NCI-H748 (cell line): ENCODE measurements at regions not wholly inside any gene's neighbourhood (a gene's known extent, or its start where the extent isn't known, plus 50 kb on each side); places are given as distances from the start of the nearest gene placed in this dataset.

Experiments used
- DNase-seq: peaks from one replicate; lab custom pipeline; 2025; ENCODE audit not compliant: unreplicated experiment; lab: John Stamatoyannopoulos, UW

DNA sequence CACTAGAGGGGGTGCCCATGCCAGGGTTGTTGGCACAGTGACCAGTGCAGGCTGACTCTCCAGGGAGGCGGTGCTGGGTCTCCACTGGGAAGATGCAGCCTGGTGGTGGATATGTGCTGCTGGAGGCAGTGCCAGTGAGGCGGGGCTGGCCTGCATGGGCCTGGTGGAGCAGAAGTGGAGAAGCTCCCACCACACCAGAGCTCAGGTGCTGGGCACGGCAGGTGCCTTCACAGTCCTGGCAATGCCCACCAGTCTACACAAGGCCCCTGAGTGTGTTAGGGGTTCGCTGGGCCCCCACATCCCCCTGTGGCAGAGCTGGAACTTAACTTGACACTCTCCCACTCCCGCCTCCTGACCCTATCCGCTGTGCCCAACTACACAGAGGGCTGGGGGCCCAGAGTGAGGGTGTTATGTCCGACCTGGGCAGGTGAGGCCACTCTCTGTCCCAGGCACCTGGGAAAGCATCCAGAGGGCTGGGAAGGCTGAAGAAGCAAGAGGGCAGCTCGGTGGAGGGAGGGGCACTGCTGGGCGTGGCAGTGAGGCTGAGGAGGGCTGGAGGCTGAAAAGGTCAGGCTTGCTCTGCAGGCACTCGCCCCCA is 102.4 kb upstream of the B3GAT1 start:
- no peak for DNase-seq

DNA sequence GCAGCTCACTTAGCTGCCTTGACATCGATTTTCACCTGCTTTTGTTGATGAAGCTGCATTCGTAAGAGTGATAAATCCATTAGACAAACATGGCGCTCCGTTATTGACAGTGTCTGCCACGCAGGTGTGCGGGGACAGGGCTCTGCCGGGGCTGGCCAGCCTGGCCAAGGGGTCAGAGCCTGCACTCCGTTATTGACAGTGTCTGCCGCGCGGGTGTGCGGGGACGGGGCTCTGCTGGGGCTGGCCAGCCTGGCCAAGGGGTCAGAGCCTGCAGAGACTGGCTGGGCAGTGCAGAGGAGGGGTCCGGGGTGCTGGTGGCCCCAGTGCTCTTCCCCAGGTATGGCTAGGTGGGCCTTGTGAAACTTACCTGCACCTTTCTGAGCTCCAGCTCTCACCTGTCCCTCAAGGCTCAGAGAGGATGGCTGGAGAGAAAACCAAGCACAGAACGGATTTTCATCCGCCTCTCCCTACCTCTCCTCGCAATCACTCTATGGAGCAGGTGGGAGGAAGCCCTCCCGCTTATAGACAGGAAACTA is 101.6 kb upstream of the B3GAT1 start:
- DNase-seq, result no peak

DNA sequence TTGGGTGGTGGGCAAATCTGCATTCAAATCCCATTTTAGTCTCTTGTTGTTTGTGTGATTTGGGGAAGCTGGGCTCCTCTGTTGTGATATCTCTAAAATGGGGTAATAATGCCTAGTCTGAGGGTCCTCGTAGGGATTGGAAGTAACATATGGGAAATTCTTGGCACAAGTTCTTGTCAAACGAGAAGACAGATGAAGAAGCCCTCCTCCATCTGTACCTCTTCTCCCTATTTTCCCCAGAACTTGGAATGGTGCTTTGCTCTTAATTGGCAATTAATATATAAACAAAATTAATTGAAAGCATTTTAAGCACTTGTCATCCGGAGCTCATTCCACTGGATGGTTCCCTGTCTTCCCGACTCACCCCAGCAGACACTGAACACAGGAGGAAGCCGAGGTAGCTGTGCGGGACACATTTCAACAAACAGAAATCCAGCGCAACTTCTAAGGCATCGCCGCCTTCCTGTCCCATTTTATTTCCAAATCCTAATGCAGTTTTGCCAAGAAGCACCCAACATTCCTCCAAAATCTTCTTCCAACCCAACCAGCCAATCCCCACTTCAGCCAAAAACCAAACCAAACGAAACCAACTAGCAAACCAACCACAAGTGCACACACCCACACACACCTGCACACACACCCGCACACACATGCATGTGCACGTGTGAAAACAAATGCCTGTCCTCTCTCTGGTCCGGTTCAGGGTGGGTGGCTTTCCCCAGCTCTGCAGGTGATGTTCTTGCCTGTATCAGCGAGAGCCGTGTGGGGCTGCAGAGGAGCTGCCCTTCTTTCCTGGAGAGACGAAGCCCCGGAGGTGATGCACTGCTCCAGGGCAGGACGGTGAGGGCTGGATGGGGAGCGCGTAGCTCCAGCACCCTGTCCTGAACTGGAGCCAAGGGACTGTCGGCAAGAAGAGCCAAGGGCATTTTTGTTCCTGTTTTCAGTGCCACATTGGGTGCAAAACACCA is 100.8 kb upstream of the B3GAT1 start:
- no peak for DNase-seq

DNA sequence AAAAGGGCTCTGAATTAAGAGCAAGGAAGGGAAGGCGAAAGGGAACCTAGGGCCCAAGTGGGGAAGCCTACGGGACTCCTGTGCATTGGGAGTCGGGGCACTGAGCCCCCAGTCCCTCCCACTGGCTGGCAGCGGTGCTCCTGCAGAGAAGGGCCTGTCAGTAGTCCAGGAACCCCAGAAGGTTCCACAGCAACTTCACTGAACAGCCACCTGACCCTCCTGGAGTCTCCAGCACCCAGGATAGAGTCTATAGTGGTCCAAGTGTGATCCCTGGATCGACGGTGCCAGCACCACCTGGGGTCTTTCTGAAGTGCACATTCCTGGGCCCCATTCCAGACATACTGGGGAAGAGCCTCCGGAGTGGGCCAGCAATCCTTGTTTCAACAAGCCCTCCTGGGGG is 100.0 kb upstream of the B3GAT1 start:
- DNase-seq, result no peak

DNA sequence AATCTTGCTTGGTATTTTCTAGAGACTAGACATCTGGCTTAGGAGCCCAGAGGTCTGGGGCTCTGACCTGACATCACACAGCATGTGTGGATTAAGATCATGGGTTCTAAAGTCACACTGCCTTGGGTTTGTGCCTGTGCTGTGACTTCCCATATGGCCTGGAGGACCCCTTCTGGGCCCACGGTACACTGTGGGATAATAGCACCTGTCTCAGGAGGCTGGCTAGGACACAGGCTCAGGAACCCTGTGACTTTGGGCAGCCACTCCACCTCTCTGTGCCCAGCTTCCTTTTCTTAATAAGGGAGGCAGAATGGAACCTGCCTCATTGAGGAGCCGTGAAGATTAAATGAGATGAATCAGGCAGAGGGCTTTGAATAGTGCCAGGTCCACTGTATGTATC is 99.2 kb upstream of the B3GAT1 start:
- no peak for DNase-seq

DNA sequence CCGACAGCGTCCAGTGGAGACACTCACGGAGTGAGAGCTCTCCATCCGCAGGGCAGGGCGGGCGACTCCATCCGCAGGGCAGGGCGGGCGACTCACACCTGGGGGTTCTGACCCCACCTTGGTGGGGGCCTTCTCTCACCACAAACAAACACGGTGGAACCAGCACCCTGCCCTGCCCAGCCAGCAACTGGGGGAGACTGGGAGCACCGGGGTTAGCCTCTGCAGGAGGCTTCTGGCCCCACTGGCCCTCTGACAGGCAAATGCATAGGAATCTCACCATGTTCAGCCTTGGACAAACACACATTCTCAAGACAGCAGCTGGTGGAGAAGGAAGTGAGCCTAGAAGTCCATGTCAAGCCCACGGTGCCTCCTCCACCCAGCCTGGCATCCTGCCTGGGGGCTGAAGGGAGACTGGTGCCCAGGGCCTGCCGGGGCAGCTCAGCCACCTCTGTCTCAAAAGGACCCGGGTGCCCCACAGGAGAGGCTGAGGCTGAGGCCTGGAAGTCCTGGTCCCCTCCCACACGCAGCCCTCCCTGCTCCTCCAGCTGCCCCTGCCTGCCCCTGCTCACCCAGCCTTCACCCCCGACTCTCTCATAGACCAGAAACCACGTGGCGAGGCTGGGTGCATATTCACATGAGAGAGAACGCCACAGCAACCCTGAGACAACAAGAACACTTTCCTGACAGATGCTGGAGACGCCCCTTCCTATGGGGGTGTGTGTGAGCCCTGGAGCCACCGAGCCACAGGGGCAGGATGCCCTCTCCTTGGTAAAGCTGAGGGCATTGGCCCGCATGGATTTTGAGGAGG is 98.4 kb upstream of the B3GAT1 start:
- DNase-seq, result no peak

DNA sequence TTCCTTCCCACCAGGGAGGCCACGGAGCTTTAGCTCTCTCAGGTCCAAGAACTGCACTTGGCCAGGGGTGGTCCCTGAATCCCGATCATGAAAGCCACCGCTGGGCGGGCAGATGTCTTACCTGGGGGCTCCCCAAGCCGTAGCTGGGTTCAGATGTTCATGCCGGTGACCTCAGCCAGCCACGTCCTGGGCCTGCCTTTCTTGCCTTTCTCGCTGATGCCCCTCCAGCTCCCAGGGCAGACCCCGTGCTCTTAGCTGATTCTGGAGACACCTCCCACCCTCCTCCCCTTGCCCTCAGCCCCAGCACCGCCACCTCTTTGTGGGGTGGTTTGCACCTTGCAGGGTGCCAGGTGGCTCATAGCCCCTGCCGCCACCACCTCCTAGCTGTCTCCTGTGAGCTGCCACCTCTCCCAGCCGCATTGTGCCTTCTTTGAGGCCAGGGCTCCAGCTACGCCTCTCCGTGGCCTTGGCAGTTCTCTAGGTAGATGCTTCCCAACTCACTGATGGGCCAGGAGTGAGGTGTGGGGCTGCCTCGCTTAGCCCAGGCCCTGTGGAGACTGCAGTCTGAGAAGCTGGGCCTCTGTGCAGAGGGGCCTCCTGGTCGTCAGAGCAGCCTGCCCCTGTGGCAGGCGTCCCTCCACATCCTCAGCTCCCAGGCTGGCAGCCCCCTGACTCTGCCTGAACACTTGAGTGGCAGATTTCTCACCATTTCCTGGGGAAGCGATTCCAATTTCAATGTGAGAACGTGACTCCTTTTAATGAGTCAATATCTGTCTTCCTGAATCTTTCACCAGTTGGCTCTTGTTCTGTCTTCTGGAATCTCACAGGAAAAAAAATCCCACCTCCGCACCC is 97.6 kb upstream of the B3GAT1 start:
- no peak for DNase-seq

DNA sequence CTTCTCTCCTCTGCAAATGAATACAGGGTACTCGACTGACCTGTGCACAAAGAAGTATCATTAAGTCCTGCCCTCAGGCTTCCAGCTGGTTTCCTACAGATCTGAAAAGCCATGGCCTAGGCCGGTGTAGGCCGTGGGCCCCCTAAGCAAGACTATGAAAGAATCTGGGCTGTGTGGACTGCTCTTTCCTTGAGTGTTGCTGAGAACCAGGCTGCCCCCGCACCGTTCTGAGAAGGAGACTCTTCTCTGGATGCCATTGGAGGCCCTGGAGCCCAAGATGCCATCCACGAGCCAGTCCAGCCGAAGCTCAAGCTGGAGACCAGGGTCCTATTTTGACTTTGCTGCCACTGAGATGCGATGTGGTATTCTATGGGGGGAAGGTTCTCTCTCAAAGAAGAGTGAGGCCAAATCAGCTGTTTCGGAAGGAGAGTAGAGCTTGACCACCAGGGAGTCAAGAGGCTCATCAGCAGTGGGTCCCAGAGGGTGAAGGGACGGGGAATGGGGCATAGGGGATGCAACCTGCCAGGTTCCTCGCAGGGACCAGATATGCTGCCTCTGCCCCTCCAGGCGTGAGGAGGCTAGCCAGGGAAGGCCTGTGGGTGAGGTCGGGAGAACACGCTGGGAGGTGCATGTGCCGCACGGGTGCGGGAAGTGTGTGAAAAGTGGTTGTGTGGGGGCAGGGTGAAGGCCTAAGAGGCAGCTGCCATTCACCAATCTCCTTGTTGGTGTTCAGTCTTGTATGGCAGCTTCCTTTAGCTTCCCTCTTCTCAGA is 96.4 kb upstream of the B3GAT1 start:
- no peak for DNase-seq

DNA sequence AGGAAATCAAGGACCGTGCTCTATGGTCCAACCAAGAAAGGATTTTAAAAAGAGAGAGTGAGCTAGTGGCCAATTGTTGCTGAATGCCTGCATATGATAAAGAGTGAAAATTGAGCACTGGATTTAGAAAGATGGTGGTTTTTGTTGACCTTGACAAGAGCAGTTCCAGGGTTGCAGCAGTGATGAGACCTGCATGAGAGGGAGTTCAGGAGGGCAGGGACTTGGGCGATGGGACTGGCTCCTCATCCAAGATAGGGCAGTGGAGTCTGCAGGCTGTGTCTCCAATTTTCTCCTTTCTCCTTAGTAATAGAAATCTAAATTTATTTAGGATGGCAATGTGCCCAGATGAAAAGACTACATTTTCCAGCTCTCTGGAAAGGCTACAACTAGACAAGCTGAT is 94.0 kb upstream of the B3GAT1 start:
- no peak for DNase-seq

DNA sequence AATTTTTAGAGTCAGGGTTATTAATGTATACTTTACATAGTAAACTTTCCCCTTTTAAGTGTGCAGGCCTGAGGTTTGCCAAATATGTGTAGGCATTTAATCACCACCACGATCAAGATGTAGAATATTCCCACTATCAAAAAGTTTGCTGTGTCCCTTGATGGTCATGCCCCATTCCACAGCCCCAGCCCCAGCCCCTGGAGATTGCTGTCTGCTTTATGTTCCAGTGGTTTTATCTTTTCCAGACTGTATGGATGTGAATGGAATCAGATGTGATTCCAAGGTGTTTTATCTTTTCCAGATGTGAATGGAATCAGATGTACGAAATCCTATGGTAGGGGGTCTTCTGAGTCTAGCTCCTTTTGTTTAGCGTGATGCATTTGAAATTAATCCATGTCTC is 93.1 kb upstream of the B3GAT1 start:
- DNase-seq, result no peak

DNA sequence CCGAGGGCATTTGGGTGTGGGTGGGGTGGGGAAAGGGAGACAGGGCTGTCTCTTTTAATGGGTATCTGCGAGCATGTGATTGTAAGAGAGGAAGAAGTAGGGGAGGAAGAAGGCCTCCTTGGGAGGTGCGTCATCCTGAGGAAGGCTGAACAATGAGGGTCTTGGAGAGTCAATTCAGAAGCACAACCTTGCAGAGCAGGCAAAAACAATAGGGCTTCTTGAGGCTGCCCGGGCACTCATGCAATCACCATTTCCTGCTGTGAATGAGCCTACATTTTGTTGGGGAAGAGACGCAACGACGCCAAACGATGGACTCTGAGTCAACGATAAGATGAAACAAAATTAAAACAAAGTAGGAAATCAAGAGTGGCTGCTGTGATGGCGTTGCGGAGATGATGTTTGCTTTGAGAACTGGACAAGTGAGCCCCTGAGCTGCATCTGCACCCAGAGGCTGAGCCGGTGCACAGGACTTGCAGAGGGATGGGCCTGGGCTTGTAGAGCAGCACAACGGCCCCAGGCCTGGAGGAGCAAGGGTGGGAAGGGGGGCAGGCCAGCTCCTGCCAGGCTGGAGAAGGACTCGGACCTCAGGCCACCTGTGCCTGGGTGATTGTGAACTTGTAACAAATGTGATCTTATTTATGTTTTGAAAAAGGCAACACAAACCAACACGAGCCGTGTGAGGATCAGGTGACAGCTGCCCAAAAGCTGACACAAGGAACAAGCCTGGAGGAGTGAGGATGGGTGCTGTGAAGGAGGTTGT is 92.3 kb upstream of the B3GAT1 start:
- no peak for DNase-seq

DNA sequence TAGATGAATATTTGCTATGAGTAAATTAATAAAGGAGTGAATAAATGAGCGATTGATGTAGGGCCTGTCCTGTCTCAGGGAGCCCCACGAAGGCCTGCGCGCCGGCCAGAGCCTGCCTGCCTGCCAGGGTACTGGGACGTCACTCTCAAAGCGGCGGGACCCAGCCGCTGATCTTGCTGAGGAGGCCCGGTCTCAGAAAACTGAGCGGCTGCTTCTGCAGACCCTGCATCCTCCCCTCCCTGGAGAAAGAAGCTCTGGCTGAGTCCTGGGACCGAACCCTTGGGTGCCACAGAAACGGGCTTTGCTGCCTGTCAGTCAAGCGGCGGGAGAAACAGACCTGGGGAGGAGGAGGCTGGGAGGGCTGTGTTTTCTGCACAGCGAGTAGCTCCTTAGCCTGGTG is 91.6 kb upstream of the B3GAT1 start:
- DNase-seq, result no peak

DNA sequence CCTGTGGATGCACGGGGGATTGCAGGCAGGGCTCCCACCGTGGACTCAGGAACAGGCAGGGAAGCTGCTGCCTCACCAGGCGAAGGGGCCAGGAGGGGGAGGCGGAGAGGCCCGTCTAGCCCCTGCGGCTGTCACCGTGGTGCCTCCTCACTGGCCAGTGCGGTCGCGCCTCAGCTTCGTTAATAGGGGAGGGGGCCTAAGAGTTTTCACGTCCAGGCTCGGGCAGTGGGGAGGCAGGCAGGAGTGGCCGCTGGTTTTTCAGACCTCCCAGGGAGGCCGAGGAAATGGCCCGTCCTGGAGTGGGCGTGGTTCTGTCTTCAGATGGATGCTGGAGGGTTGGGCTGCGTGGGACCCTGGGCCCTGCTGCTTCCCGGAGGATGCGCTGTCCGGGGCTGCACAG is 91.1 kb upstream of the B3GAT1 start:
- DNase-seq, result no peak

DNA sequence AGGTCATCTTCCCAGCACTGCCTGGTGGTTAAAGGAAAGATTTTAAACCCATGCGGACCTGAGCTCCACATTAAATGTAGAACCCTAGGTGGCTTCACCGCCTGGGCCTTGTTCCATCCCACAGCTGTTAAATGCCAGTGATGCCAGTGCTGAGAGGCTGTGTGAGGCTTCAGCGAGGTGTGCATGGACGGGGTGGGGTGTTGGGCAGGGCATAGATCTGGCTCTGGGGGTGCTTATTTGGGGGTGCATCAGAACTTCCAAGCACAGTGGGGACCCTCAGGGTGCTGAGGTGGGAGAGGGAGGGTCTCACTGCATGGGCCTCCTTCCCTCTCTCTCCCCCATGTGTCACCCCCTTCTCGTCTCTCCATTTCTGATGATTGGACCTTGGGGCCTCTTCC is 90.1 kb upstream of the B3GAT1 start:
- no peak for DNase-seq

DNA sequence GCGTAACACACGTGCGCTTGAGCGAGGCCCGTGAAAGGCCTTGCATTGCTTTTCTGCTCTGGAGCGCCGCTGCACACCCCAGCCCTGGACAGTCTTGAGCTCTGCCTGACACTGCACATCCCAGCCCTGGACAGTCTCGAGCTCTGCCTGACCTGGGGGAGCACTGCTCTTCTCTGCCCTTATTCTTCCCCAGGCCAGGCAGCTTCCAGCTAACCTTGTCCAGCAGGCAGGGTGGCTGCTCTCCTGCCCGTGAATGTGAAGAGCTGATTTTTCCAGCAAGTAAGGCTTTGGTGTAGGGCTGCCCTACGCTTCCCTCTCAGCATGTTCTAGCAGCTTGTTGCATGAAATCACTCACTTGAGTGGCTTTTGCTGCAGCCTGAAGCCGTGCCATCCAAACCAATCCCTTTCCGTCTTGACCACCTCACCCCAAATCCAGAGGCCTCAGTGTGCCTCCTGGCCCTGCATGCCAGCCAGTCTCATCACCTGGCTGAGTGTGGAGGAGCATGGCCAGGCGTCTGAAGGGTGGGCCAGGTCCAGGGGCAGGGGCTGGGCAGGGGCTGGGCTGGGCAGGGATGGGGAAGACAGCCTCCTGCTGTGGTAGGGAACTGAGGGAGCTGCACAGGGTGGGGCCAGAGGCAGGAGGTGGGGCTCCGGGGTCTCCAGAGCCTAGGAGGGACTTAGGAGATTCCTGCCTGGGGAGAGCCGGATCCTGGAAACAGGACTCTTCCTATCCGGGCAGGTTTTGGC is 89.5 kb upstream of the B3GAT1 start:
- DNase-seq, result no peak

DNA sequence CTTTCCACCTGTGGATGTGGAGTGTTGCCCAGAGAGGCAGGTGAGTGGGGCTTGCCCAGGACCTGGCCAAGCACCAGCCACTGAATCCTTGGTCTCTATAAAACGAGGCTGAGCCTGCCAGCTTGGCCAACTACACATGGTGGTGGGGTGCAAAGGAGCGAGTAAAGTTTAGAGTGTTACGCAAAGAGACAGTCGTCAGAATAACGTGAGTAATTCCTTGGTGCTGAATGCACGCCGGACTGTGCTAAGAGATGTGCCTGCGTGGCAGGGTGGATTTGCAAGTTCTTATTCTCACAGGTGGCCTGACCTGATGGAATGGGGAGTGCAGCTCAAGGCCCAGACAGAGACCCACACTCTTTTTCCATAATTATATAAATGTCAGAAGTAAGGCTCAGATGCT is 88.6 kb upstream of the B3GAT1 start:
- no peak for DNase-seq

DNA sequence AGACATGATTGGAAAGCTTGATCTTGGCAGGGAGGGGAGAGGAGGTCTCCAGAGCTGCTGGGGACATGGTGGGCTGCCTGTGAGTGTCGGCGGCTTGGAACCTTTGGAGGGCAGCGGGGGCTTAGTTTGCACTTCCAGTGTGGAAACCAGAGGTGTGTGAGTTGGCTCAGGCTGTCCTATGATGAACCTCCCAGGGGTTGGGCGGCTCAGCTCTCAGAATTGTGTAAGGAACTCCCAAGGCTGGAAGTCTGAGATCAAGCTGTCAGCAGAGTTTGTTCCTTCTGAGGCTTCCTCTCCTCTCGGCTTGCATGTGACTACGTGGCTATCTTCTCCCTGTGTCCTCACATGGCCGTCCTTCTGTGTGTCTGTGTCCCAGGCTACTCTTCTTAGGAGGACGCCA is 87.9 kb upstream of the B3GAT1 start:
- no peak for DNase-seq

DNA sequence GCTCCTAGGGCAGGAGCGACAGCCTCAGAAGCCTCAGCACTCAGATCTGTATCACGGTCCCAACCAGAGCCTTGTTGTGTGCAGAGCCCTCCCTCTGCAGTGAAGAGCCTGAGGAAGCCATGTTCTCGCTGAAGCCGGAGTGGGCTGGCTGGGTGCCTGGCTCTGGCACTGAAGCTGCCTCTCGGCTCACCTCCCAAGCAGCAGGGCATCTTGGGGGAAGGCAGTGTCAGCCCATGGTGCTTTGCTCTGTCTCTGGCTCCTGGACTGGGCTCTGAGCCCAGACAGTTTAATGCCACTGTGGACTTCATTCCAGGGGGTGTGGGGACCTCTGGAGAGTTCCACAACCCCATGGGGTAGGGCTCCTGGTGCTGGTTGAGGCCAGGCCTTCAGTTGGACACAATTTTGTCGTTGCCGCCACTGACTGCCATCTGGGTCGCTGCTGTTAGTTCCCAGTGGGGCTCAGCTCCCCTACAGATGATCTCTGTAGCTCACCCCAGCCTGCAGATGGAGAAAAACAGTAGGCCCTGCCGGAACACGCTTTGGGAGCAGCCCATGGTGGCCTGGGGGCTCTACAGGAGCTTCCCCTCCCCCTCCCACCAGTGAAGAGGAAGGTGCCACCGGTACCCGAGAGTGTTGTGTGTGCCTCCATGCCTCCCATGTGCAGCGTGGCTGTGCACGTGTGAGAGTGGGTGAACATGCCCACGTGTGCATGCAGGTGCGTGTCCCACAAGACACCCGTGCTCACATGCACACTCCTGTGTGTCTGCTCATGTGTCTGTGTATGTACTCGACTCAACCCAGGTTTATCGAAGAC is 86.5 kb upstream of the B3GAT1 start:
- no peak for DNase-seq
